HG03354 (cell line): ENCODE measurements at regions not wholly inside any gene's neighbourhood (a gene's known extent, or its start where the extent isn't known, plus 50 kb on each side); places are given as distances from the start of the nearest gene placed in this dataset.

Experiments
- ATAC-seq: cut with Tn5 transposase; IDR thresholded peaks from one replicate; pipeline ENCODE4 v1.9.1; 2021; ENCODE audit warnings: mild to moderate bottlenecking; ENCODE audit not compliant: unreplicated experiment, poor library complexity, severe bottlenecking

GRCh38 chr10:46226232-46226631, 60.6 kb upstream of the ANTXRL start:
- no peak for ATAC-seq

- no peak for ATAC-seq
Measured at GRCh38 chr10:46226900-46227558, 59.8 kb upstream of the ANTXRL start.

- ATAC-seq, result no peak
Measured at GRCh38 chr10:46227571-46227935, 59.2 kb upstream of the ANTXRL start.

- ATAC-seq, result peak; percentile 11
Measured at GRCh38 chr10:46227936-46228562, 58.7 kb upstream of the ANTXRL start.

- peak; percentile 86 for ATAC-seq
Measured at GRCh38 chr10:46228563-46229071, 58.2 kb upstream of the ANTXRL start.

- ATAC-seq, result no peak
Measured at GRCh38 chr10:46229144-46229563, 57.6 kb upstream of the ANTXRL start.

- no peak for ATAC-seq
Measured at GRCh38 chr10:46230615-46231014, 56.2 kb upstream of the ANTXRL start.

GRCh38 chr10:46231087-46231486, 55.7 kb upstream of the ANTXRL start:
- ATAC-seq, result no peak

GRCh38 chr10:46232084-46232483, 54.7 kb upstream of the ANTXRL start:
- no peak for ATAC-seq

GRCh38 chr10:46232666-46233065, 54.1 kb upstream of the ANTXRL start:
- no peak for ATAC-seq

- no peak for ATAC-seq
Measured at GRCh38 chr10:46233181-46233580, 53.6 kb upstream of the ANTXRL start.

GRCh38 chr10:46234026-46234425, 52.8 kb upstream of the ANTXRL start:
- no peak for ATAC-seq

- ATAC-seq, result no peak
Measured at GRCh38 chr10:46234431-46235060, 52.3 kb upstream of the ANTXRL start.

- ATAC-seq, result no peak
Measured at GRCh38 chr10:46235705-46236545, 50.9 kb upstream of the ANTXRL start.

- no peak for ATAC-seq
Measured at GRCh38 chr10:46236546-46236887, 50.3 kb upstream of the ANTXRL start.

GRCh38 chr10:46236941-46237681, 49.7 kb upstream of the ANTXRL start:
- no peak for ATAC-seq
